ENCODE measurements at regions not wholly inside any gene's neighbourhood (a gene's known extent, or its start where the extent isn't known, plus 50 kb on each side); places are given as distances from the start of the nearest gene placed in this dataset.

DNA sequence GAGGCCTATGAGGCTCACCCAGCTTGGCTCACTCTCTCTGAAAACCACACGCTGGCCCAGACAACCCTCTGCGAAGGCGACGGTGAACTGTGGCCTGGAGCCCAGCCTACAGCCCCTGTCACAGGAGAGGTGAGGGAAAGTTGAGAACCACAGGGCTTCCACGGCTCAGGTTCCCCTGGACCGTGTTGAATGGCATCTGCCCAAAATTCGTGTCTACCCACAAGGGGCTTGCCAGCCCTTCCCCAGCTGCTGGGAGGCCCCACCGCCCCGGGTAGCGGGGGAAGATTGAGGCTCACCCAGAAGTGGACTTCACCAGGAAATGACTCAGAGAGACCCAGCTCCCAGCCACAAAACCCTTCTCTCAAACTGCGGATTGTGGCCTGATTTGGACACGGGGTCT, 197.1 kb downstream of the CTTN start:
- no peaks in the 10 kb centered on the region for H3K9me2 ChIP-seq
- no peaks in the 10 kb centered on the region for H3K36me3 ChIP-seq (replicated peaks in 1 of 2; ENCODE audit: control insufficient read depth in 1 of 2, insufficient read depth in 2 of 2, low read length in 1 of 2)
- no peak overlapping the region for H3K9ac ChIP-seq
- no peak for TF ChIP-seq TEAD4 (IDR thresholded peaks at IDR 0.05; ENCODE audit: borderline replicate concordance, insufficient read depth)
- no peak for TF ChIP-seq NRF1 (IDR thresholded peaks at IDR 0.05; ENCODE audit: low read depth, low read length)
- TF ChIP-seq CHD2 (IDR thresholded peaks at IDR 0.05; ENCODE audit: low read length, partially characterized antibody), result no peak
- TF ChIP-seq ELF1 (IDR thresholded peaks at IDR 0.05), result no peak
- TF ChIP-seq, protein P1, sequence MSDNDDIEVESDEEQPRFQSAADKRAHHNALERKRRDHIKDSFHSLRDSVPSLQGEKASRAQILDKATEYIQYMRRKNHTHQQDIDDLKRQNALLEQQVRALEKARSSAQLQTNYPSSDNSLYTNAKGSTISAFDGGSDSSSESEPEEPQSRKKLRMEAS (IDR thresholded peaks at IDR 0.05; ENCODE audit: low read depth), result no peak
- no peak for TF ChIP-seq GATA2 (CRISPR knock-in tag; IDR thresholded peaks at IDR 0.05)
- no peak for TF ChIP-seq RFX5 (IDR thresholded peaks at IDR 0.05; ENCODE audit: low read length)
- no peaks in the 10 kb centered on the region for H3F3A ChIP-seq (replicated peaks; ENCODE audit: insufficient read depth)
- no peak overlapping the region for H3K4me3 ChIP-seq (ENCODE audit: low read depth in 2 of 2, low read length in 1 of 2)
- no peaks in the 10 kb centered on the region for H4K20me1 ChIP-seq (ENCODE audit: insufficient read depth)
- no peak overlapping the region for H2AFZ ChIP-seq (ENCODE audit: low read depth)
- CTCF ChIA-PET, result interaction anchor here (1.3 kb wide), 1 partner anchor 161 kb away, joined by 4 read pairs; no protein-coding TSS in a partner anchor
- no peaks in the 10 kb centered on the region for H3K27me3 ChIP-seq (ENCODE audit: insufficient read depth)
- POLR2A ChIA-PET, result no interaction called here
- H3K4me2 ChIP-seq, result no peak overlapping the region
- H3K4me1 ChIP-seq (ENCODE audit: control insufficient read depth in 1 of 2, insufficient read depth in 2 of 2, low read depth in 1 of 2, low read length in 1 of 2), result peaks cover 0 to 4% of the 10 kb centered on the region in 2 experiments; a peak in 1 of 4 replicates
- H3K9me3 ChIP-seq, result no peaks in the 10 kb centered on the region
- 63% methylated on average over 12 of the region's 12 CpGs for WGBS (ENCODE audit: low lambda C conversion rate)
- H3K79me2 ChIP-seq (ENCODE audit: insufficient read depth), result no peaks in the 10 kb centered on the region
- DNase-seq, result no peak
- no peak overlapping the region for H3K27ac ChIP-seq (ENCODE audit: low read depth in 2 of 2, low read length in 1 of 2)

DNA sequence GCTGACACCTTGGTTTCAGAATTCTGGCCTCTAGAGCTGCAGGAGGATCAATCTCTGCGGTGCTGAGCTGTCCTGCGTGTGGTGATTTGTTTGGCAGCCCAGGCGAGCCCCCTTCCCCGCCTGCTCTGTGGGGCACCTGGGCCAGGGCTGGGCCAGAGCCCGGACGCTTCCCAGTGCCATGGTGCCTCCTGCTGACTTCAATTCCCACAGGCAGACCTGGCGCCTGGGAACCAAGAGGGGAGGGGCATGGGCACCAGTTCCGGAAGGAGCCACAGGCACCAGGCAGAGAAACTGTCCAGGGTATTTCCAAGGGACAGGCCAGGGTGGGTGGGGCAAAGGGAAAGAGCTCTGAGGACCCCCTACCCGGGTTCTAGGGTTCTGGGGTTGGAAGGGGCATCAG, 197.8 kb downstream of the CTTN start:
- no peak for DNase-seq
- ChIA-PET CTCF (interaction anchor here (1.3 kb wide), 1 partner anchor 160 kb away, joined by 4 read pairs; no protein-coding TSS in a partner anchor), POLR2A (no interaction called here)
- Histone ChIP-seq H3K4me3 (ENCODE audit: low read depth in 2 of 2, low read length in 1 of 2) (no peak overlapping the region), H3K9me3 (no peaks in the 10 kb centered on the region), H3K27me3 (ENCODE audit: insufficient read depth) (no peaks in the 10 kb centered on the region), H2AFZ (ENCODE audit: low read depth) (no peak overlapping the region), H3K4me1 (ENCODE audit: control insufficient read depth in 1 of 2, insufficient read depth in 2 of 2, low read depth in 1 of 2, low read length in 1 of 2) (peaks cover 0 to 4% of the 10 kb centered on the region in 2 experiments; a peak in 1 of 4 replicates), H3K9me2 (no peaks in the 10 kb centered on the region), H3K79me2 (ENCODE audit: insufficient read depth) (no peaks in the 10 kb centered on the region), H3K36me3 (replicated peaks in 1 of 2; ENCODE audit: control insufficient read depth in 1 of 2, insufficient read depth in 2 of 2, low read length in 1 of 2) (no peaks in the 10 kb centered on the region), H3F3A (replicated peaks; ENCODE audit: insufficient read depth) (no peaks in the 10 kb centered on the region), H3K9ac (no peak overlapping the region), H4K20me1 (ENCODE audit: insufficient read depth) (no peaks in the 10 kb centered on the region), H3K4me2 (no peak overlapping the region), H3K27ac (ENCODE audit: low read depth in 2 of 2, low read length in 1 of 2) (no peak overlapping the region)
- TF ChIP-seq CHD2 (IDR thresholded peaks at IDR 0.05; ENCODE audit: low read length, partially characterized antibody), result no peak
- TF ChIP-seq GABPA (IDR thresholded peaks at IDR 0.05; ENCODE audit: low read depth), result no peak
- no peak for TF ChIP-seq TAF1 (IDR thresholded peaks at IDR 0.05; ENCODE audit: borderline replicate concordance, low read depth, low read length)
- no peak for TF ChIP-seq MEF2A (IDR thresholded peaks at IDR 0.05; ENCODE audit: borderline replicate concordance, low read depth)
- TF ChIP-seq SIN3A (IDR thresholded peaks at IDR 0.05; ENCODE audit: borderline replicate concordance, low read depth, low read length), result no peak
- TF ChIP-seq, protein P2, sequence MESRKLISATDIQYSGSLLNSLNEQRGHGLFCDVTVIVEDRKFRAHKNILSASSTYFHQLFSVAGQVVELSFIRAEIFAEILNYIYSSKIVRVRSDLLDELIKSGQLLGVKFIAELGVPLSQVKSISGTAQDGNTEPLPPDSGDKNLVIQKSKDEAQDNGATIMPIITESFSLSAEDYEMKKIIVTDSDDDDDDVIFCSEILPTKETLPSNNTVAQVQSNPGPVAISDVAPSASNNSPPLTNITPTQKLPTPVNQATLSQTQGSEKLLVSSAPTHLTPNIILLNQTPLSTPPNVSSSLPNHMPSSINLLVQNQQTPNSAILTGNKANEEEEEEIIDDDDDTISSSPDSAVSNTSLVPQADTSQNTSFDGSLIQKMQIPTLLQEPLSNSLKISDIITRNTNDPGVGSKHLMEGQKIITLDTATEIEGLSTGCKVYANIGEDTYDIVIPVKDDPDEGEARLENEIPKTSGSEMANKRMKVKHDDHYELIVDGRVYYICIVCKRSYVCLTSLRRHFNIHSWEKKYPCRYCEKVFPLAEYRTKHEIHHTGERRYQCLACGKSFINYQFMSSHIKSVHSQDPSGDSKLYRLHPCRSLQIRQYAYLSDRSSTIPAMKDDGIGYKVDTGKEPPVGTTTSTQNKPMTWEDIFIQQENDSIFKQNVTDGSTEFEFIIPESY (IDR thresholded peaks at IDR 0.05; ENCODE audit: borderline replicate concordance, low read depth), result no peak
- TF ChIP-seq YY1 (IDR thresholded peaks at IDR 0.05; ENCODE audit: low read depth), result no peak
- no peak for TF ChIP-seq TCF12 (IDR thresholded peaks at IDR 0.05)
- TF ChIP-seq FOXJ3 (CRISPR knock-in tag; IDR thresholded peaks at IDR 0.05), result no peak
- TF ChIP-seq GATA2 (CRISPR knock-in tag; IDR thresholded peaks at IDR 0.05), result no peak
- TF ChIP-seq FOSL2 (IDR thresholded peaks at IDR 0.05; ENCODE audit: borderline replicate concordance, low read depth), result no peak
- no peak for TF ChIP-seq FOXM1 (IDR thresholded peaks at IDR 0.05; ENCODE audit: low read depth)
- TF ChIP-seq, protein P3, sequence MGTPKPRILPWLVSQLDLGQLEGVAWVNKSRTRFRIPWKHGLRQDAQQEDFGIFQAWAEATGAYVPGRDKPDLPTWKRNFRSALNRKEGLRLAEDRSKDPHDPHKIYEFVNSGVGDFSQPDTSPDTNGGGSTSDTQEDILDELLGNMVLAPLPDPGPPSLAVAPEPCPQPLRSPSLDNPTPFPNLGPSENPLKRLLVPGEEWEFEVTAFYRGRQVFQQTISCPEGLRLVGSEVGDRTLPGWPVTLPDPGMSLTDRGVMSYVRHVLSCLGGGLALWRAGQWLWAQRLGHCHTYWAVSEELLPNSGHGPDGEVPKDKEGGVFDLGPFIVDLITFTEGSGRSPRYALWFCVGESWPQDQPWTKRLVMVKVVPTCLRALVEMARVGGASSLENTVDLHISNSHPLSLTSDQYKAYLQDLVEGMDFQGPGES (IDR thresholded peaks at IDR 0.05; ENCODE audit: low read depth, low read length), result no peak
- no peak for TF ChIP-seq RXRA (IDR thresholded peaks at IDR 0.05; ENCODE audit: borderline replicate concordance, low read depth)
- no peak for TF ChIP-seq RAD21 (IDR thresholded peaks at IDR 0.05; ENCODE audit: low read length)
- no peak for TF ChIP-seq NFIC (IDR thresholded peaks at IDR 0.05; ENCODE audit: borderline replicate concordance)
- WGBS (ENCODE audit: low lambda C conversion rate), result 50% methylated on average over 2 of the region's 9 CpGs

Measured in SK-N-SH (cell line).